ENCODE measurements at regions not wholly inside any gene's neighbourhood (a gene's known extent, or its start where the extent isn't known, plus 50 kb on each side); places are given as distances from the start of the nearest gene placed in this dataset.

GRCh38 chr4:165793236-165793635 is 79.8 kb upstream of the TLL1 start:
- TF ChIP-seq CTCF (conservative IDR thresholded peaks at IDR 0.05; ENCODE audit: low read depth, low read length) = no peak
- TF ChIP-seq EZH2 (IDR thresholded peaks at IDR 0.05; ENCODE audit: borderline replicate concordance, low read depth, low read length, poor library complexity, severe bottlenecking) = no peak

All from A673 (cell line).